ENCODE measurements at regions not wholly inside any gene's neighbourhood (a gene's known extent, or its start where the extent isn't known, plus 50 kb on each side); places are given as distances from the start of the nearest gene placed in this dataset.

DNA sequence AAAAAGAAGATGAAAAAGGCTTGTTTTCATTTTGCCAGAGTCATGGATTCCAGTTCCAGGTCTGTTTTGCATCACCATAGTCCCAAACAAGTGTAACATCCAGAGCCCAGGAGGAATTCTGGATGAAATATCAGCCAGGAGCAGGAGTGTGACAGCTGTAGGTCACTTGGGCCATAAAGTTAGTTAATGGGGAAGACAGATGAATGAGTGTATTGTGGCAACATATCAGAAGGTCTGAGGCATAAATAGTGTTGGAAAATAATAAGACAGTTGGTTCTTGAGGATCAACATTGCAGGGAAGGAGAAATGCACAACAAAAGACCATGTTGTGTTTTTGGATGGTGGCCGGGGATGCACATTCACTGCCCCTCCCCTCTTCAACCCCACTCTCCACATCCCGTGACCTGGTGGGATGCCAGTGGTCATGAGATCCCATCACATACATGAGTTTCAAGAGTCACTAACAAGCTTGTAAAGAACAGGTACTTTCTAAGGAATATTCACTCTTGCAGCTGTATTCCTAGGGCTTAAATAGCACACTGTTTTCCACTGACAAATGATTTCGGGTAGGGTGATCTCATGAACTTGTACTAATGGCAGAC is 83.1 kb upstream of the IGFBP7 start:
- Histone ChIP-seq H3F3A (ENCODE audit: insufficient read depth, low read length) (no peaks in the 10 kb centered on the region), H3K79me2 (ENCODE audit: insufficient read depth, low read length) (no peaks in the 10 kb centered on the region), H3K4me2 (ENCODE audit: low read length) (no peak overlapping the region), H3K27ac (ENCODE audit: low read depth, low read length, poor library complexity, severe bottlenecking) (no peak overlapping the region), H3K4me1 (ENCODE audit: insufficient read depth, low read length, severe bottlenecking) (no peaks in the 10 kb centered on the region), H3K27me3 (ENCODE audit: insufficient read depth, low read length) (no peaks in the 10 kb centered on the region), H3K9me3 (ENCODE audit: low read length) (no peaks in the 10 kb centered on the region), H3K4me3 (ENCODE audit: low read depth, low read length, poor library complexity, severe bottlenecking) (no peak overlapping the region), H3K9ac (ENCODE audit: low read length) (no peak overlapping the region), H2AFZ (ENCODE audit: low read length) (no peak overlapping the region), H3K9me2 (ENCODE audit: low read depth, low read length) (no peaks in the 10 kb centered on the region), H4K20me1 (ENCODE audit: insufficient read depth, low read length) (no peaks in the 10 kb centered on the region), H3K36me3 (ENCODE audit: insufficient read depth, low read length) (no peaks in the 10 kb centered on the region)
- TF ChIP-seq EZH2 (IDR thresholded peaks at IDR 0.05; ENCODE audit: borderline replicate concordance, low read length) (no peak), CTCF (IDR thresholded peaks at IDR 0.05; ENCODE audit: low read length) (no peak)

- Histone ChIP-seq H3K9me2 (ENCODE audit: low read depth, low read length) (no peaks in the 10 kb centered on the region), H3K27me3 (ENCODE audit: insufficient read depth, low read length) (no peaks in the 10 kb centered on the region), H3K4me2 (ENCODE audit: low read length) (no peak overlapping the region), H3K27ac (ENCODE audit: low read depth, low read length, poor library complexity, severe bottlenecking) (no peak overlapping the region), H3F3A (ENCODE audit: insufficient read depth, low read length) (no peaks in the 10 kb centered on the region), H3K4me3 (ENCODE audit: low read depth, low read length, poor library complexity, severe bottlenecking) (no peak overlapping the region), H3K79me2 (ENCODE audit: insufficient read depth, low read length) (no peaks in the 10 kb centered on the region), H3K9ac (ENCODE audit: low read length) (no peak overlapping the region), H4K20me1 (ENCODE audit: insufficient read depth, low read length) (no peaks in the 10 kb centered on the region), H3K4me1 (ENCODE audit: insufficient read depth, low read length, severe bottlenecking) (no peaks in the 10 kb centered on the region), H2AFZ (ENCODE audit: low read length) (no peak overlapping the region), H3K36me3 (ENCODE audit: insufficient read depth, low read length) (no peaks in the 10 kb centered on the region), H3K9me3 (ENCODE audit: low read length) (no peaks in the 10 kb centered on the region)
- no peak for TF ChIP-seq EZH2 (IDR thresholded peaks at IDR 0.05; ENCODE audit: borderline replicate concordance, low read length)
- TF ChIP-seq CTCF (IDR thresholded peaks at IDR 0.05; ENCODE audit: low read length): no peak
Measured at GRCh38 chr4:57191523-57192034, 81.4 kb upstream of the IGFBP7 start.

- Histone ChIP-seq H3K79me2 (ENCODE audit: insufficient read depth, low read length) (no peaks in the 10 kb centered on the region), H3K27me3 (ENCODE audit: insufficient read depth, low read length) (no peaks in the 10 kb centered on the region), H3K9me2 (ENCODE audit: low read depth, low read length) (no peaks in the 10 kb centered on the region), H4K20me1 (ENCODE audit: insufficient read depth, low read length) (no peaks in the 10 kb centered on the region), H3F3A (ENCODE audit: insufficient read depth, low read length) (no peaks in the 10 kb centered on the region), H2AFZ (ENCODE audit: low read length) (no peak overlapping the region), H3K9me3 (ENCODE audit: low read length) (no peaks in the 10 kb centered on the region), H3K4me1 (ENCODE audit: insufficient read depth, low read length, severe bottlenecking) (no peaks in the 10 kb centered on the region), H3K4me3 (ENCODE audit: low read depth, low read length, poor library complexity, severe bottlenecking) (no peak overlapping the region), H3K27ac (ENCODE audit: low read depth, low read length, poor library complexity, severe bottlenecking) (no peak overlapping the region), H3K4me2 (ENCODE audit: low read length) (no peak overlapping the region), H3K9ac (ENCODE audit: low read length) (no peak overlapping the region), H3K36me3 (ENCODE audit: insufficient read depth, low read length) (no peaks in the 10 kb centered on the region)
- TF ChIP-seq EZH2 (IDR thresholded peaks at IDR 0.05; ENCODE audit: borderline replicate concordance, low read length): no peak
- TF ChIP-seq CTCF (IDR thresholded peaks at IDR 0.05; ENCODE audit: low read length): peak; percentile 84
Measured at GRCh38 chr4:57190601-57191481, 80.7 kb upstream of the IGFBP7 start.

All from OCI-LY1 (cell line).